Tibial nerve (tissue), 4 donors: ENCODE measurements at regions not wholly inside any gene's neighbourhood (a gene's known extent, or its start where the extent isn't known, plus 50 kb on each side); places are given as distances from the start of the nearest gene placed in this dataset.

Experiments used
- DNase-seq, 2 donors: peaks; one replicate each; pipeline ENCODE4 v3.0.0-alpha.2; 2019; ENCODE audit warnings: low spot score in 2 of 2
- H3K27ac ChIP-seq, 4 donors: fragments of 200-600 bp; sonication (generic) in 3 of 4; one replicate each; pipeline ENCODE4 v1.5.1; 2017 to 2019; ENCODE audit warnings: mild to moderate bottlenecking in 1 of 4
- H3K27me3 ChIP-seq, 2 donors: fragments of 200-600 bp; sonication (generic) in 1 of 2; one replicate each; pipeline versions ENCODE4 v1.5.1 to v1.6.0; 2017 to 2019
- H3K36me3 ChIP-seq, 3 donors: fragments of 200-600 bp; sonication (generic); one replicate each; pipeline ENCODE4 v1.5.1; 2018 to 2019
- H3K4me1 ChIP-seq, 4 donors: fragments of 200-600 bp; sonication (generic) in 3 of 4; one replicate each; pipeline ENCODE4 v1.5.1; 2017 to 2019
- H3K4me3 ChIP-seq, 4 donors: fragments of 200-600 bp; sonication (generic) in 3 of 4; one replicate each; pipeline ENCODE4 v1.5.1; 2017 to 2019; ENCODE audit warnings: mild to moderate bottlenecking in 1 of 4, moderate library complexity in 1 of 4
- H3K9me3 ChIP-seq, 4 donors: fragments of 200-600 bp; sonication (generic) in 3 of 4; one replicate each; pipeline ENCODE4 v1.5.1; 2017 to 2019
- CTCF ChIP-seq, 5 experiments: fragments of 200-600 bp in 3 of 5; fragments of 450-650 bp in 2 of 5; sonication (generic) in 3 of 5; IDR thresholded peaks; one replicate each; pipeline ENCODE4 v1.5.1; 2016 to 2019; ENCODE audit warnings: antibody characterized with exemption in 5 of 5, mild to moderate bottlenecking in 3 of 5, moderate library complexity in 2 of 5
- EP300 ChIP-seq, 2 donors: sonication (generic); formaldehyde crosslinking; IDR thresholded peaks; one replicate each; pipeline ENCODE4 v1.6.1; 2017; ENCODE audit warnings: antibody characterized with exemption in 2 of 2, mild to moderate bottlenecking in 1 of 2
- POLR2A ChIP-seq, 2 donors: fragments of 450-650 bp; IDR thresholded peaks; one replicate each; pipeline ENCODE4 v1.6.1; 2017; ENCODE audit warnings: antibody characterized with exemption in 2 of 2, mild to moderate bottlenecking in 2 of 2, moderate library complexity in 2 of 2
- WGBS, 2 donors: methylation state at CpG; one replicate each; pipeline ENCODE4 v1.1.5; 2018; 5-methylcytosine and 5-hydroxymethylcytosine counted together

- Histone ChIP-seq H3K27ac (no peak overlapping the region), H3K27me3 (no peaks in the 10 kb centered on the region), H3K4me3 (no peak overlapping the region), H3K9me3 (no peaks in the 10 kb centered on the region), H3K4me1 (no peaks in the 10 kb centered on the region), H3K36me3 (no peaks in the 10 kb centered on the region)
- no peak for DNase-seq
- TF ChIP-seq EP300 (IDR thresholded peaks at IDR 0.05) (no peak), POLR2A (IDR thresholded peaks at IDR 0.05) (no peak), CTCF (IDR thresholded peaks at IDR 0.05) (no peak)
- 37 to 38% methylated on average over 2 of the region's 2 CpGs for WGBS, 2 donors
Observed at GRCh38 chr4:111020961-111021360, 398.1 kb upstream of the PITX2 start.

- Histone ChIP-seq H3K4me1 (no peaks in the 10 kb centered on the region), H3K9me3 (no peaks in the 10 kb centered on the region), H3K36me3 (no peaks in the 10 kb centered on the region), H3K27me3 (no peaks in the 10 kb centered on the region), H3K4me3 (no peak overlapping the region), H3K27ac (no peak overlapping the region)
- TF ChIP-seq EP300 (IDR thresholded peaks at IDR 0.05) (no peak), POLR2A (IDR thresholded peaks at IDR 0.05) (no peak), CTCF (IDR thresholded peaks at IDR 0.05) (no peak)
- 79 to 84% methylated on average over 1 of the region's 1 CpG for WGBS, 2 donors
- no peak for DNase-seq
Observed at GRCh38 chr4:111022758-111023157, 399.9 kb upstream of the PITX2 start.

GRCh38 chr4:111027526-111027925 lies 404.6 kb upstream of the PITX2 start:
- DNase-seq = no peak
- Histone ChIP-seq H3K27me3 (no peaks in the 10 kb centered on the region), H3K27ac (no peak overlapping the region), H3K9me3 (no peaks in the 10 kb centered on the region), H3K36me3 (no peaks in the 10 kb centered on the region), H3K4me3 (no peak overlapping the region), H3K4me1 (no peaks in the 10 kb centered on the region)
- TF ChIP-seq CTCF (IDR thresholded peaks at IDR 0.05) = no peak
- no peak for TF ChIP-seq POLR2A (IDR thresholded peaks at IDR 0.05)
- TF ChIP-seq EP300 (IDR thresholded peaks at IDR 0.05) = no peak
- 14 to 48% methylated on average over 1 of the region's 1 CpG for WGBS, 2 donors

- no peak for DNase-seq
- H3K9me3 ChIP-seq = no peaks in the 10 kb centered on the region
- no peak for TF ChIP-seq EP300 (IDR thresholded peaks at IDR 0.05)
- TF ChIP-seq CTCF (IDR thresholded peaks at IDR 0.05) = no peak
- TF ChIP-seq POLR2A (IDR thresholded peaks at IDR 0.05) = no peak
- H3K27me3 ChIP-seq = no peaks in the 10 kb centered on the region
- H3K27ac ChIP-seq = no peak overlapping the region
- no peaks in the 10 kb centered on the region for H3K36me3 ChIP-seq
- no peak overlapping the region for H3K4me3 ChIP-seq
- WGBS, 2 donors = 38 to 45% methylated on average over 1 of the region's 1 CpG
- no peaks in the 10 kb centered on the region for H3K4me1 ChIP-seq
Observed at GRCh38 chr4:111028795-111029194, 405.9 kb upstream of the PITX2 start.

- no peaks in the 10 kb centered on the region for H3K9me3 ChIP-seq
- H3K27ac ChIP-seq = no peak overlapping the region
- no peaks in the 10 kb centered on the region for H3K27me3 ChIP-seq
- WGBS, 2 donors = 65 to 75% methylated on average over 1 of the region's 1 CpG
- H3K4me3 ChIP-seq = no peak overlapping the region
- no peaks in the 10 kb centered on the region for H3K36me3 ChIP-seq
- H3K4me1 ChIP-seq = no peaks in the 10 kb centered on the region
- DNase-seq = no peak
- TF ChIP-seq CTCF (IDR thresholded peaks at IDR 0.05) = no peak
- no peak for TF ChIP-seq POLR2A (IDR thresholded peaks at IDR 0.05)
- no peak for TF ChIP-seq EP300 (IDR thresholded peaks at IDR 0.05)
Observed at GRCh38 chr4:111031001-111031579, 408.2 kb upstream of the PITX2 start.
